ENCODE measurements at regions not wholly inside any gene's neighbourhood (a gene's known extent, or its start where the extent isn't known, plus 50 kb on each side); places are given as distances from the start of the nearest gene placed in this dataset.

DNA sequence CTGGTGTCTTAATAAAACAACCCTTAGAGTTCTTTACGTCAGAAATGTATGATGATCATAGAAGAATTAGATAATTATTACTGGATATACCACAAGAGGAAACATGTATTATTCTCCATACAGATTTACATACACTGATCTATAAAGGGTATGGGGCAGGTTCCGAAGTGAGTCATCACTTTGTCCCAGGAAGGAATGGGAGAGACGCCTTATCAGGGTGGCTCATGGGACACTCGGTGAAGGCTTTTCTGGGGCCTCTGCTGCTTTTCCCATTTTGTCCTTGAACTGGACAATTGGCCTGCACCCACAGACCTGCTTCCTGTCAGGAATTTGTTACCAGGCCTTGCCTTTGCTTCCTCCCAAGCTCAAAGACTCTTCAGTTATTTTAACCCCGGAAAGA is 233.8 kb upstream of the RUNX1 start:
- TF ChIP-seq, protein P1, sequence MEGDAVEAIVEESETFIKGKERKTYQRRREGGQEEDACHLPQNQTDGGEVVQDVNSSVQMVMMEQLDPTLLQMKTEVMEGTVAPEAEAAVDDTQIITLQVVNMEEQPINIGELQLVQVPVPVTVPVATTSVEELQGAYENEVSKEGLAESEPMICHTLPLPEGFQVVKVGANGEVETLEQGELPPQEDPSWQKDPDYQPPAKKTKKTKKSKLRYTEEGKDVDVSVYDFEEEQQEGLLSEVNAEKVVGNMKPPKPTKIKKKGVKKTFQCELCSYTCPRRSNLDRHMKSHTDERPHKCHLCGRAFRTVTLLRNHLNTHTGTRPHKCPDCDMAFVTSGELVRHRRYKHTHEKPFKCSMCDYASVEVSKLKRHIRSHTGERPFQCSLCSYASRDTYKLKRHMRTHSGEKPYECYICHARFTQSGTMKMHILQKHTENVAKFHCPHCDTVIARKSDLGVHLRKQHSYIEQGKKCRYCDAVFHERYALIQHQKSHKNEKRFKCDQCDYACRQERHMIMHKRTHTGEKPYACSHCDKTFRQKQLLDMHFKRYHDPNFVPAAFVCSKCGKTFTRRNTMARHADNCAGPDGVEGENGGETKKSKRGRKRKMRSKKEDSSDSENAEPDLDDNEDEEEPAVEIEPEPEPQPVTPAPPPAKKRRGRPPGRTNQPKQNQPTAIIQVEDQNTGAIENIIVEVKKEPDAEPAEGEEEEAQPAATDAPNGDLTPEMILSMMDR (IDR thresholded peaks at IDR 0.05; ENCODE audit: low read length) = no peak
- TF ChIP-seq EZH2 (optimal IDR thresholded peaks at IDR 0.05; ENCODE audit: low read depth, low read length) = no peak
